ENCODE measurements at regions not wholly inside any gene's neighbourhood (a gene's known extent, or its start where the extent isn't known, plus 50 kb on each side); places are given as distances from the start of the nearest gene placed in this dataset.
"Not testable (repeated sequence)": the region's sequence is repeated elsewhere in the genome, so short reads cannot be mapped to it uniquely, and the experiment has no call there.

DNA sequence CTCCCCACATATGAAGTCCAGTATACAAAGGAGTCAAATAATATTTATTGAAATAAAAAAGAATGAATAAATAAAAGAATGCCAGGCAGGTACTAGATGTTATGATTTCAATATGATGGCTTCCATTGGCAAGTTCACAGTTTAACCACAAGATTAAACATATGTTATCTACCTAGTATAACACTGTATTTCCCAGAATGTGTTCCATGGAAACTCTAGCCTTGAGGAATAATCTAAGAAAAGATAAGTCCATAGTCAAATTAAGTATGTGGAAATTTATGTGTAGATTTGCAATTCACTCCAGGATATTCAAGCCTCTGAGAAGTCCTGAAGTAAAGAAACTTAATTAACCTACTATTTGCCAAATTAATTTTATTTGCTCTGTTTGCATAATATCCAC, 71.1 kb upstream of the FMNL2 start:
- no peak for DNase-seq (ENCODE audit: low read depth in 2 of 2)

DNA sequence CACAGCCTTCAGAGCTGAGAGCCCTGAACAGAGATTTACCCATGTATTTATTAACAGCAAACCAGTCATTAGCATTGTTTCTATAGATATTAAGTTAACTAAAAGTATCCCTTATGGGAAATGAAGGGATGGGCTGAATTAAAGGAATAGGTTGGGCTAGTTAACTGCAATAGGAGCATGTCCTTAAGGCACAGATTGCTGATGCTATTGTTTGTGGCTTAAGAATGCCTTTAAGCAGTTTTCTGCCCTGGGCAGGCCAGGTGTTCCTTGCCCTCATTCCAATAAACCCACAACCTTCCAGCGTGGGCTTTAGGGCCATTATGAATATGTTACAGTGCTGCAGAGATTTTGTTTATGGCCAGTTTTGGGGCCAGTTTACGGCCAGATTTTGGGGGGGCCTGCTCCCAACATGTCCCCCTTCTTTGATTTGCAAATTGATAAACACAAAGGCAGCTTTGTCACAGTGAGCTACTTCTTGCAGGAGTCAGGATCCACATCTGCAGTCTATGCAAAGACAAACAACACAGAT, 61.2 kb upstream of the FMNL2 start:
- DNase-seq (ENCODE audit: low read depth in 2 of 2), result not testable (repeated sequence)

DNA sequence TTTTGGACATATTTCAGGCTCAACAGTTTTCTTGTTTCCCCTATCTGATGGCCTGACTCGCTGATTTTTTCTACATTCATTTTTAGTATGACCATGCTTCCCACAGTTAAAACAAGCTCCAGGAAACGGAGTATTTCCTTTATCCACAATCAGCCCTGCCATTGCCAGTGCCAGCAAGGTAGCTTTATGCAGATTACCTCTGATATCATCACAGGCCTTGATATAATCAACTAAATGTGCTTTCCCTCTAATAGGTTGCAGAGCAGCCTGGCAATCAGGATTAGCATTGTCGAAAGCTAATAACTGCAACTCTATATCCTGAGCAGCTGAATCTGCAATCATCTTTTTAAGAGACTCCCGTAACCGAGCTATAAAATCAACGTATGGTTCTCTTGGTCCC, 57.1 kb upstream of the FMNL2 start:
- not testable (repeated sequence) for DNase-seq (ENCODE audit: low read depth in 2 of 2)

DNA sequence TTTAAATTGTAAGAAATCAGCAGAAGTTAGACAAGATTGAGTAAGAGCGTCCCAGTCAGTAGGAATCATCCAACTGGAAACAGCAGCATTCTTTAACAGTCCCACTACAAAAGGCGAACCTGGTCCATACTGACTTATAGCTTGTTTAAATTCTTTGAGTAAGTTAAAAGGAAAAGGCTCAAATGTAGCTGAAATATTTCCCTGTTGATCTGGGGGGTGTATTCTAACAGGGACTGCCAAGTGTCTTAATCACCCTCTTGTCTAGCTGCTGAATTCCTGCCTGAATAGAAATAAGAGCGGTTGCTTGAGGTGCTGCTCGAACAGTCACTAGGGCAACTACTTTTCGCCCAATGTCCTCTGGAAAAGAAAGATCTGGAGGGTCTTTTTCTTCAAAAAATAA, 56.4 kb upstream of the FMNL2 start:
- DNase-seq (ENCODE audit: low read depth in 2 of 2), result no peak

DNA sequence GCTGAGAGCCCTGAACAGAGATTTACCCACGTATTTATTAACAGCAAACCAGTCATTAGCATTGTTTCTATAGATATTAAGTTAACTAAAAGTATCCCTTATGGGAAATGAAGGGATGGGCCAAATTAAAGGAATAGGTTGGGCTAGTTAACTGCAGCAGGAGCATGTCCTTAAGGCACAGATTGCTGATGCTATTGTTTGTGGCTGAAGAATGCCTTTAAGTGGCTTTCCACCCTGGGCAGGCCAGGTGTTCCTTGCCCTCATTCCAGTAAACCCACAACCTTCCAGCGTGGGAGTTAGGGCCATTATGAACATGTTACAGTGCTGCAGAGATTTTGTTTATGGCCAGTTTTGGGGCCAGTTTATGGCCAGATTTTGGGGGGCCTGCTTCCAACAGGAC, 55.6 kb upstream of the FMNL2 start:
- DNase-seq (ENCODE audit: low read depth in 2 of 2), result not testable (repeated sequence)

DNA sequence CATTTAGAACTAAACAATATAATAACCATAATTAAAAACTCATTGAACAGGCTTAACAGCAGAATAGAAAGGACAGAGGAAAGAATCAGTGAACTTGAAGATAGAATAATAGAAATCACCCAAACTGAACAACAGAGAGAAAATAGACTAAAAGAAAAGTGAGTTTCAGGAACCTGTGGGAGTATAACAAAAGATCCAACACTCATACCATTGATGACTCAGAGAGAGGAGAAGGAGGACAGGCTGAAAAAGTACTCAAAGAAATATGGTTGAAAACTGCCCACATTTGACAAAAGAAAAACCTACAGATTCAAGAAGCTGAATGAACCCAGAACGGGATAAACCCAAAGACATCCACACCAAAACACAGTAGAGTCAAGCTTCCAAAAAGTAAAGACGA, 54.2 kb upstream of the FMNL2 start:
- DNase-seq (ENCODE audit: low read depth in 2 of 2), result no peak

DNA sequence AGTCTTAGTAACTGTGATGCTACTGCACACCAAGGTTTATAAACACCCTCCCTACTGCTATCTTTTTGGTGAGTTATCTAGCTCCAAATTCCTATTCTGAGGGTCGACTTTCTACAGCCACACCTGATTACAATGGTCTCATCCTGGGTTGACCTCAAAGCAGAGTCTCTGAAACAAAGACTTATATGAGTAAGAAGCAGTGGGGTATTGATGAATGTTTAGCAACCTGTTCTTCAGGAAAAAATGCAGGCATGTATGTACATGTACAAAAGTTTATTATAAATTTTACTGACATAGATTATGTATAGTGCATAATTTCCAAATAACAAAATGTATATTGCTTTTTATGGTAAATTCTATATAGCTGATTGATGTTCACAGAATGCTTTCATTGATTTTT, 51.6 kb upstream of the FMNL2 start:
- DNase-seq (ENCODE audit: low read depth in 2 of 2), result no peak

DNA sequence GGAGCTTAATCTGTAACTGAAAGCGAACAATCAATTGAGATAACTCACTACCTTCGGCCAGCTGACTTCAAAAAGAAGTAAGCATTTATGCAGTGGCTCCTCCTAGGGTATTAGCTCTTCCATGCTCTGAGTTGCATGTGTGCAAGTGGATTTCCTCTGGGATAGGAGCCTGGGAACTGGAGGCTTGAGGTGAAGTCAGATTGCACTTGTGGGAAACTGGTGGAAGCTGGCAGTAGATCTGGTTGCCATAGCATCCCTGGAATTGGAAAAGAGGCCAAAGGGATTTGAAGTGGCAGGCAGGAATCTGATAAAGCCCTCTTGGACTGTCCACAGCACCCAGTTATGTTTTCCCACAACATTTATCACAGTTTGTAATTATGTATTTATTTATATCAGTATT, 50.6 kb upstream of the FMNL2 start:
- no peak for DNase-seq (ENCODE audit: low read depth in 2 of 2)

All from dermis microvascular lymphatic vessel endothelial cell (primary cell).